GM19238 (cell line): ENCODE measurements at regions not wholly inside any gene's neighbourhood (a gene's known extent, or its start where the extent isn't known, plus 50 kb on each side); places are given as distances from the start of the nearest gene placed in this dataset.

Experiments
- DNase-seq: peaks from one replicate; pipeline ENCODE4 v3.0.0; 2011; ENCODE audit warnings: low spot score; ENCODE audit not compliant: insufficient read length

DNA sequence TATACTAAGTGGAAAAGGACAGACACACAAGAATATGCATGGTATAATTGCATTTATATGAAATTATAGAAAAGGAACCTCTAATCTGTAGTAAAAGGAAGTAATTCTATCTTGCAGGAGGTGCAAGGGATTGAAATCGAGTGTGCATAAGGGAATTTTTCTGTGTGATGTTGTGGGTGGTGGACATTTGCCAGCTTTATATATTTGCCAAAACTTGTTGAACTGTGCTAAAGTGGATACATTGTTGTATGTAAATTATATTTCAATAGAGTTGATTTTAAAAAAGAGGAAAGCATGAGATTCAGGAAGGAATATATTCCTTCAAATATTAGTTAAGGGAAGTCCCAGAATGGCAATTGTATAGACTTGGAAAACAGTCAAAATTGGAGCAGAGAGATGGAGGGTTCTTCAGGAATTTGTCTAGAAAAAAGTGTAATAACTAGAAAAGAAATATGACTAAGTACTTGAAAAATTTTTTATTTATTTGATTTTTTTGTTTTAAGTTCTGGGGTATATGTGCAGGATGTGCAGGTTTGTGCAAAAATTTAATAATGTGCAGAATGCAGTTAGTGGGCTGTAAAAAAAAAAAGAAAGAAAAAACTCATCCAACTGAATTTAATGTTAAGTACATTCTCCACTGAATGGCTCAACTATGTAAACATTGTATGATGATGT, 96.1 kb downstream of the ARL4A start:
- DNase-seq = no peak

DNA sequence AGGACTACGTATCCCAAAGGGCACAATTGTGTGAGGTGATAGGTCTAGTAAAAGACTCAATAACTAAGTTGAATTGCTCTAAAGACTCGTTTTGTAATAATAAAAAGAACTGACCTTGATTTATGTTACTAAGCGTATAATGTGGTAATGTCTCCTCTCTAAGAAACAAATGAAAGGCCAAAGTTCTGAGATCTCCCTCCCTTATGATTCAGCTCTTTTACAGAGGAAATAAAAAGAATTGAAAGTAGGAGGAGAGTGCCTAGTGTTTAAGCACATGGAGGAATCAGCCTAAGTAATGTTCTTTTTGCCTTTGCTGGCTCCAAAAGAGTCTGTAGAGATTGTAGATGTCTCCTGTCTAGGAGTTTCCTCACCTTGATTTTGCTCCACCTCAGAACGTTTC, 98.0 kb downstream of the ARL4A start:
- DNase-seq = no peak

DNA sequence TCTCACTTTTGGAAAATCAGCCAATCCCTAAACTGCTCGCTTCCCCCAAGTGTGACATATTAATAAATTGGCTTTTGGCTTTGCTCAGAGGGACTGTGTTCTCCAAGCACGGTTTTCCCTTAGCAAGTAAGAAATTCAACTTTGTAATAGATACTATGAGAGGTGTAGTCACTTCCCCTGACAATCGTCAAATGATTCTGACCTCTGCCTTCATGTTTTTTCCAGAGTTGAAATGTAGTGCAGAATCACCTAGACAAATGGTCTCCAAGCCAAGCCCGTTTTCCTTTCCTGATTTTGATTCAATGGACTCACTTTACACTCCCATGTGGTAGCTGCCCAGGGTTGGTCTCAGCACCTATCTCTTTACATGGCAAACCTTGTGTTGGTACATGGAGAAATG, 99.1 kb downstream of the ARL4A start:
- no peak for DNase-seq

DNA sequence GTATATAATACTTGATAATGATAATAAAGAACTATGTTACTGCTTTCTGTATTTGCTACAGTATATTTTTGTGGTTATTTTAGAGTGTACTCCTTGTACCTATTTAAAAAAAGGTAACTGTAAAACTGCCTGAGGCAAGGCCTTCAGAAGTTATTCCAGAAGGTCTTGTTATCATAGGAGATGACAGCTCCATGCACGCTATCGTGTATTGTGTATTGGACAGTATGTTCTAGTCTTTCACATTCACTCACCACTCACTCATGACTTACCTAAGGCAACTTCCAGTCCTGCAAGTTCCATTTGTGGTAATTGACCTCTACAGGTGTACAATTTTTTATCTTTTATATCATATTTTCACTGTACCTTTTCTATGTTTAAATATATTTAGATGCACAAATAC, 100.7 kb downstream of the ARL4A start:
- no peak for DNase-seq

DNA sequence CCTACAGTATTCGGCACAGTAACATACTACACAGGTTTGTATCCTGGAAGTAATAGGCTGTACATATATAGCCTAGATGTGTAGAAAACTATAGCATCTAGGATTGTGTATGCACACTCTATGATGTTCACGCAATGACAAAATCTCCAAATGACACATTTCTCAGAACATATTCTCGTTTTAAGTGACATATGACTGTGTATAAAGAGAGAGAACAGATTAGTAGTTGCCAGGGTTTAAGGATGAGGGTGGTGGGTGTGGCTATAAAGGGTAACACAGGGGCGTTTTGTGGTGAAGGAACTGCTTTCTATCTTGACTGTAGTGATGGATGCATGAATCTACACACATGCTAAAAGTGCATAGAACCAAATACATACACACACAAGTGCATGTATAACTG, 101.2 kb downstream of the ARL4A start:
- DNase-seq = no peak

DNA sequence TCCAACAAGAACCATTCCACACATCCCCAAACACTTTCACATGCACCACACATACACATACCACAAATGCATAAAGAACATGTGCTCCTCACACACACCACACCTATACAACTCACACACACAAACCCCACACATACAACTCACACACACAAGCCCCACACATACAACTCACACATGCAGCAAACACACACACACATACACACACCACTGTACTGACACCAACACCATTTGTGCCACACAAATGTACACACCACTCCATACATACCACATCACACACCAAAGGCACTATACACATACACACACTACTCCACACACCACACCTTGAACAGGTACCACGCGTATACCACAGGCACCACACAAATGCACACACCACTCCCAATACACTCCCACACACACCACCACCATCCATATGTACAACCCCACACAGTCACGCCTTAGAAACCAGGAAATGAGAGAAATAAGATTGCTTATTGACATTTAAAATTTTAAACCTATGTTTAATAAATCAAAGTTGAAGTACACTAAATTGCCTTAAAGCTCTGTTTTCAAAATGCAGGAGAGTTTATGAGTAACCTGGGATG, 107.4 kb downstream of the ARL4A start:
- DNase-seq = no peak

DNA sequence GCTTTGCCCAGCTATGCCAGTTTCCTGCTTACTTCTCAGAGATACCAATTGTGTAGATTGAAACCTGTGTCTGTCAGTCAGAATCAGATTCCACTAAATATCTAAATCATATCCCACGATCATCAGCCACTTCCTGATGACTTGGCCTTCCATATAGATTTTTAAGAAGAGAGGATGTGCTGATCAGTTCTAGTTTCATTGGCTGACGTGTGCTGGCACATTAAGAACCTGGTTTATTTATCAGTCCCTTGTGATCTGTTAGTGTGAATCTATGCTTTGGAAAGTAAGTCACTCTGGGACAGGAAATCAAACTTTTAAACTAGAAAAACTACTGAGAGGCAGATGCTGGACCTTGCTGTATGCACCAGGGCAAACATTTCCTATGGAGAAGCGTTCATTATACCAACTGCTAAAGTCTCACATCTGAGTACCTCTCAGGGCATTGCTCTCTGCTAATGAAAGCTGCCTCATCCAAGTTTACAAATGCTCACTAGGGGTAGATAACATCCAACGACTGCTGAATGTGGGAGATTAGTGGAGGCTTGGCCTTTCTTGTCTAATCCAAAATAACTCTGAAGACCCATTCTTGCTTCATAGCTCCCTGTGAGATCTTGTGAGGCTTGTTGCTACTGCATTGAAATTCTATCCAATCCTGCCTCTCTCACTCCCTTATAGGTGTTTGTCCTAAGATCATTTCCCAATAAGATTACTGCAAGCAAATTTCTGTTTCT, 109.1 kb downstream of the ARL4A start:
- DNase-seq = no peak

DNA sequence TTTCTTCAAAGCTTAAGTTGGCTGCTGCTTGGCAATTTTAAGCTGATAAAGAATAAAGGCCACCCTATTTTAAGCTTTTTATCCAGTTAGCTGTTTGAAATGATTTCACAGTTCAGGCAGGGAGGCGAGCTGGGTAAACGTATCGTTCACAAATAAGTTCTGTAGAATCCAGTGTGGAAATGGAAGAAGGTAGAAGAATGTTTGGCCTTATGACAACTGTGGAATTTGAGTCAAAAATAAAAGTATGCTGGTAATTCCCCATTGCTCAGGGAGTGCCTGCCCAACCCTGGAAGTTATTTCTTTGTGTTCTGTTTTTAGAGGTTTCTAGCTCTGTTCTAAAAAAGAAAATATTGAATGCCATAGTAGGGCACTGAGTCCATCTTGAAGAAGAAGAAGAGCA, 113.1 kb downstream of the ARL4A start:
- no peak for DNase-seq

DNA sequence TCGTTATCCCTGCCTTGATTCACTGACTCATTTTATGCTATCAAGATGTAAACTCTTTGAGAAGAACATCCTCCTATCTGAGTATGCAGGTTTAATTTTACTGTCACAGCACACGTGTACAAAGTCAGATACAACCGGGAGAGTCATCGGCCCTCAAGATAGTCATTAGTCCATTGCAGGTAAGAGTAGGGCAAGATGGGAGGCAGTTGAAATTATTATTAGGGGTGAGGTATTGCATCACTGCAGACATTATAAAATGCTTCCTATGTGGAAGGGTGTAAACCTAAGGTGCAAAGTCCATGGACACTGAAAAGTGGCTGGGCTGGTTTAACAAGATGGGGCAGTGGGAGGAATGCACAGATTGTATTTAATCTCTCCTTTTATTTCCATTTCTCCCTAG, 113.7 kb downstream of the ARL4A start:
- DNase-seq = no peak

DNA sequence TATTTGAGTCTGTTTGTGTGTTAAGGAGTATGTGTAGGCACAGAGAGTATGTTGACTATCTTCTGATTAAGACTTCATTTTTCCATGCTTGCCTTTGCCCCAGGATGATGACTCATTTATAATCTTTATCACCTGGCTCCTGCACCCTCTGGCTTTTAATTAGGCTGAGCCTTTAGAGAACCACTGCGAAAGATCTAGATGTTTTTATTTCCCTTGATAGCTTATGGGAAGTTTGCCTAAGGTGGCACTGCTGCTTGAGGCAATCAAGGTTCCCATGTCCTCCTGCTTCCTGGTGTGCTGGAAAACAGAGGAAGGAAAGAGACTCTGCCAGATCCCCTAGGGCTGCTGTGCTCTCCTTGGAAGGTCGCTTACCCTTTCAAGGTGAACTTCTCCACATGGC, 114.6 kb downstream of the ARL4A start:
- no peak for DNase-seq

DNA sequence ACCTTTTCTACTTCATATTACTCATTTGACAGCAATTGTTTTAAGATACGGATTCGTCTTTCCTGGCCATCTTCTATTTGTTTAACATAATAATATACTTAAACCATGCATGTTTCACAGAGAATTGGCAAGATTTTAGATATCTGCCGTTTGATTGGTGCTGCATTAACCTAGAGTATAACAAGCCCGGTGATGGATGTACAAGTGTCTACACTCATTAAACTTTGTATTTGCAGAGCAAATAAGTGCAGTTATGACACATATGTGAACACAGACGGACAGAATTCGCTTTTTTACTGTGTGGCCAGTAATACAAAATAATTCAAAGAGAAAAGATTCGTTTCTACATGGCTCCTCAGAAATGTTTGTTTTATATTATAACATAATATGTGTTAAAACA, 116.1 kb downstream of the ARL4A start:
- DNase-seq = no peak

DNA sequence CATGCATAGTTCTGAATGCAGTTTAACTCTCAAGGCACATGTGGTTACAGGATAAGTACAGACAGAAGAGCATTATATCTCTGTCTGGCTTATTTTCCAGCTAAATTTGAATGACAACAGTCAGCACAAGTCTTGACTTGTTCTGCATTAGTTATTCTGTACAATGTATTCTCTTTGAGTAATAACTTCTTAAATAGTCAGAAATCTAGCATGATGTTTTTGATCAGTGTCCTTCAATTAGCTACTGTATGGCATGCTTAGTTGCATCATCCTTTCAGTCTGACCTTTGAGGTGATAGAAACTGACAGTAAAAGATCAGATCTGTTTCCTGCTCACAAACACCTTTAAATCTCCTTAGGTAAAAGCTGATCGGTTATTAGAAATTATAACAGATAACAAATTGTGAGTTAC, 118.1 kb downstream of the ARL4A start:
- DNase-seq = no peak

DNA sequence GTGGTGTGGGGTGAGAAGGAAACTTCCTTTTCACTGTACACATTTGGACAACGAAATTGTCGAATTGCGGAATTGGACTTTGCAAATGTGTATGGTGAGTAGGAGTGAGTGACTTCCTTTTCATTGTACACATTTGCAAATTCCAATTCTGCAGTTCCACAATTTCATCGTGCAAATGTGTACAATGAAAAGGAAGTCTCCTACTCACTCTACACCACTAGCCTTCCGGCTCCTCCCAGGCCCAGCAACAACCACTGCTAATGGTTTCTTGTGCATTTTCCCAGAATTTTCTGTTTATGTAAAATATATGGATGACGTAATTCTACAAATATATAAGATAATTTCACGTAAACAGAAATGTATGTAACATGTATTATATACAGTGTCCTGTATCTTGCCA, 118.5 kb downstream of the ARL4A start:
- no peak for DNase-seq

DNA sequence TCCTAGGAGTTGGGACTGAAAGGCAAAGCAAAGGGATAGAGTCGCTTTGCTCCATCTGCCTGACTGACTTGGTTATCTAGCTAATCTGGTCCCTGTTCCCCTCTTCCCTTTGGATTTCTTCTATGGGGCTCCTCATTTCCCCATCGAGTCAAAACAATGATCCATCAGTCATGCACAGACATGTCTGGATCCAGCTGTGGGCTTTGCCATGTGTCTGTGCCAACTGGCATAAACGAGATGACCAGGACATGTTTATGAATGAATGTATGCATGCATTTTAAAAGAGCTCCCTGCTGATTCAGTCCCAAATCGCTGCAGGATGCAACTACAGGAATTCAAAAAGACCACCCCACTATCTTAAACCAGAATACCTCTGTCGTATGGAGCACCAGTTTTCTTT, 122.0 kb downstream of the ARL4A start:
- DNase-seq = no peak

DNA sequence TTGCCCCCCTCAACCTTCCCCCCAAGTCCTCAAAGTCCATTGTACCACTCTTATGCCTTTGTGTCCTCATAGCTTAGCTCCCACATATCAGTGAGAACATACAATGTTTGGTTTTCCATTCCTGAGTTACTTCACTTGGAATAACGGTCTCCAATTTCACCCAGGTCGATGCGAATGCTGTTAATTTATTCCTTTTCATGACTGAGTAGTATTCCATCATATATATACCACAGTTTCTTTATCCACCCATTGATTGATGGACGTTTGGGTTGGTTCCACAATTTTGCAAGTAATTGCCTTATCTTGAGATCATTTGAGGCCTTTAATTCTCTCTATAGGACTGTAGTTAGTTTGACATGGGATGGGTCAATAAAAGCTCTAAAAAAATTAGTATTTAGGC, 124.7 kb downstream of the ARL4A start:
- no peak for DNase-seq

DNA sequence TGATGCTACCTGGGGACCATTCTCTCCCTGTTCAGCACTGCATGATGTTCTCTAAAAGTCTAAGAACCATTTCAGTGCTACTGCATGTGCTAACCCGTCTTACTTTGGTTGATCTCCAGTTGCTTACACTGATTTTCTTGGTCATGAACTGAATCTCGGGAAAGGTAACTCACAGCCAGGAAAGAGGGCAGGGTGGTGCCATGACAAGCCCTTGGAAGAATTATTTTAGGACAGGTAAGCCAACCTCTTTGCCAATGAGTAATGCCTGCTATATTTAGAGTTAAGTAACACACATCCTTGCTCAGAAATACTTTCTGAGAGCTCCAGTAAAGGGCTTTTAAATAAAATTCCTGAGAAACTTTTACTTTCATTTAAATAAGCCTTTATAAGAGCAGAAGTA, 126.7 kb downstream of the ARL4A start:
- DNase-seq = no peak

DNA sequence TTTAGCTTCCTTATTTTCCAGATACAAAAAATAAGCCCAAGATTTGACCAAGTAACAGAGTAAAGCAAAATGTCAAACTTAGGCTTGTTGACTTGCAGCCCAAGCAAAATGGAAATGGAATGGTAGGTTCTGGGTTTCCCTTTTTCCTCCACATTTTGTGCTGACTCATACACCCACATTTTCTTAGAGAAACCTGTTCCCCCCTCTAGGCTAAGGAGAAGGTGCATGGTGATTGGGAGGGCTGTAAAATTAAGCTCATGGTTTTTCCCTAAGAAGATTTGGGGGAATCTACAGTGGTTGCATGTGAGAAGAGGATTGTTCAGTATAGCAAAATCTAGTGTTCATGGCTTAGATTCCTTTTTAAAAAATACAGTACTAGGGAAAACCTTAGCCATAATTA, 127.4 kb downstream of the ARL4A start:
- no peak for DNase-seq

DNA sequence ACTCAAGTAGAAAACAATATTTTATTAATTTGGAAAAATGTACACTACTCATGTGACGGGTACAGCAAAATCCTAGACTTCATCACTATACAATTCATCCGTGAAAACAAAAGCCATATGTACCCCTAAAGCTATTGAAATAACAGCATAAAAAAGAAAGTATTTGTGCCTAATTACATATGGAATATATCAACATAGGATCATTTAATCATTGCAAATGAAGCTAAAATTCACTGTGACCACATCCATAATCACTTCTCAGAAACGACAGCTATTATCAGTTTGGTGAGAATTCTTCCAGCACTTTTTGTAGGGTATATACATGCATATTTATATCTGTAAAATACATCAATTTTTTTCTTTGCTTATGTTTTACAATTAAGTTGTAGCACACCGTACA, 128.0 kb downstream of the ARL4A start:
- no peak for DNase-seq

DNA sequence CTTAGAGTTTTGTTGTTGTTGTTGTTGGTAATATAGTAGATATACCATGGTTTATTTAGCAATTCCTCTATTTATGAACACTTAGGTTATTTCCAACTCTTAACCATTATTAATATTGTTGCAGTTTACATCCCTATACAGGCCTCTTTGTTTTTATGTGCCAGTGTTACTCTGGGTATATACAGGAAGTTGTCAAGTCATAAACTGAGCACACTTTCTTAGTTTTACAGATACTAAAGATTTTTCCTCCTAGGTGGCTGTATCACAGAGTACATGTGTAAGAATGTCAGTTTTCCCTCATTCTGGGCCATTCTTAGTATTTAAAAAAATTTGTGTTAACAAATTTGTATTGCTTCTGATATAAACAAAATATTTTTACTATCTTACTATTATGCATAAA, 128.4 kb downstream of the ARL4A start:
- no peak for DNase-seq

DNA sequence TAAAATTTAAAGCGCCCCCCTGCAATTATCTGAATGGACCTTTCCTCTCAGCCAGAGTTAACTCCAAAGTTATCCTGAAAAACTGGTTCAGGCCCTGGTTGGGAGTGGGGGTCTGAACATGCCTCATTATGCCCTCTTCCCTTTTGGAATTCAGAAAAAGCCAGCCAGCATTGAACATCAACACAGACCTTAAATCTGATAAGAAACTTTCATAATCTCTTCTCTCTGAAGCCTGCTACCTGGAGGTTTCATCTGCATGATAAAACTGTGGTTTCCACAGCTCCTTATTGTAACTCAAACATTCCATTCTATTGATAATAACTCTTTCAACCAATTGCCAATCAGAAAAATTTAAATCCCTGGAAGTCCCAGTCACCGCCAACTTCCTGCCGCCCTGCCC, 133.3 kb downstream of the ARL4A start:
- no peak for DNase-seq

DNA sequence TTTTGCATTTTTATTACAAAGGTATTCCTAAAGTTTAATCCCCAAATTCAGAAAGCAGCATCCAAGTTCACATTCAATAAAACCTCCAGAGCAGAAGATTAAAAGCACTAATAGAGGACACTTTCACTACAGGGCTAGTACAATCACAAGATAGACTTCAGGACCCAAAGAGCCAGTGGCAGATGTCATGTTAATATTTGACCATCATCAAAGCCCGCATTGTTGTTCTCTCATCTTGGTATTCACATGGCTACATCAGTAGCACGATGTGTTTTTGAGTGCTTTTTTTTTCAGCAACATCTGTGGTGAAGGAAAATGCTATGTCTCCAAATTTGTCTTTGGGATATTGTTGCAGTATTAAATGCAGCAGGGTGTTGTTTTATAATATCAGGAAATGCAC, 134.3 kb downstream of the ARL4A start:
- no peak for DNase-seq

DNA sequence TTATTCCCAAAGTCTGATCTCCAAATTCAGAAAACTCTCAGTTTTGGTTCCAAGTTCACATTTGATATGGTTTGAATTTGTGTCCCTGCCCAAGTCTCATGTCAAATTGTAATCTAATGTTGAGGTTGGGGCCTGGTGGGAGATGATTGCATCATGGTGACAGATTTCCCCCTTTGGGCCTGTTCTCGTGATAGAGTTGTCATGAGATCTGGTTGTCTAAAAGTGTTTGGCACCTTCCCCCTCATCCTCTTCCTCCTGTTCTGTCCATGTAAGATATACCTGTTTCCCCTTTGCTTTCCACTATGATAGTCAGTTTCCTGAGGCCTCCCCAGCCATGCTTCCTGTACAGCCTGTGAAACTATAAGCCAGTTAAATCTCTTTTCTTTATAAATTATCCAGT, 138.6 kb downstream of the ARL4A start:
- no peak for DNase-seq

DNA sequence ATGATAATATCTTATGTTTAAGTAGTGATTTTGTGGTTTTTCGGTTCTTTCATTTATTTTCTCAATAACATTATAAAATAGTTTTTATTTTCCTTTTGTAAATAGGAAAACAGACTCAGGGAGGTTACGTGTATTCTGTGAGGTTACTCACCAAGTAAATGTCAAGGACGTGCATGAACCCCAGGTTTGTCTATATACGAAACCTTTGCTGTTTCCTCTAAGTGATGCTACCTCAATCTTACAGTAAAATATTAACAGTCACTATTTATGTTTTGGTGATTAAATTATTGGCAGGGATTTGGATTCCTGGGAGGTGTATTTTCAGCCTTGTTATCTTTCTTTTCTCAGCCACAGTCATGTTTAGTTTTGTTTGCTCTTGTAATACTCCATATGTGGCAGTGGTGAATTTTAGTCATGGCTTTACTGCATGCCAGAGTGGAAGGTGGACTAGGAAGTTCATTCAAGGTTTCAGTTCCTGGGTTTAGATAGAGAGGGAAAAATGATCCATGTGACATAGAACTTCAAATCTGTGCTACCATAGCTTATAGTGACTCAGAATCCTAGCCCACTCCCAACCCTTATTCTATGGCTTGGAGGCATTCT, 139.9 kb downstream of the ARL4A start:
- DNase-seq = no peak
